GM21786 (cell line): ENCODE measurements at regions not wholly inside any gene's neighbourhood (a gene's known extent, or its start where the extent isn't known, plus 50 kb on each side); places are given as distances from the start of the nearest gene placed in this dataset.

Experiments
- ATAC-seq: cut with Tn5 transposase; IDR thresholded peaks from one replicate; pipeline ENCODE4 v1.9.1; 2021; ENCODE audit not compliant: unreplicated experiment

DNA sequence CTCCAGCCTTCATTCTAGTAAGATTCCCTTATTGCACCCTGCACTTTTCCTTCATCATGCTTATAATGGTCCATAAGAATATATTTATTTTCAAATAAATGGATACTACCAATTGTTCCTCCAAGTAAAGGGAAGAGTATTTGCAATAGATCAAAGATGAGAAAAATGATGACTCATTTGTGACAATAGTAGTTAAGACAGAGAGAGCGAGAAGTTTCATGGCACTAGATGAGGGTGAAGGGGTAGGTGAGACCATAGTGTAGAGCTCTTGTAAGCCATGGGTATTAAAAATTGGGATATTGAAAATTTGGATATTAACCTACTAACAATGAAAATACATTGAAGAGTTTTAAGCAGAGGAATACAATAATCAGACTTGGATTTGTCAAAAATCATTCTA is 404.6 kb downstream of the EFNA5 start:
- ATAC-seq, result no peak

- peak; percentile 43 for ATAC-seq
Measured at GRCh38 chr5:107265193-107265592, 405.5 kb downstream of the EFNA5 start.

GRCh38 chr5:107263387-107264018 is 407.2 kb downstream of the EFNA5 start:
- no peak for ATAC-seq

DNA sequence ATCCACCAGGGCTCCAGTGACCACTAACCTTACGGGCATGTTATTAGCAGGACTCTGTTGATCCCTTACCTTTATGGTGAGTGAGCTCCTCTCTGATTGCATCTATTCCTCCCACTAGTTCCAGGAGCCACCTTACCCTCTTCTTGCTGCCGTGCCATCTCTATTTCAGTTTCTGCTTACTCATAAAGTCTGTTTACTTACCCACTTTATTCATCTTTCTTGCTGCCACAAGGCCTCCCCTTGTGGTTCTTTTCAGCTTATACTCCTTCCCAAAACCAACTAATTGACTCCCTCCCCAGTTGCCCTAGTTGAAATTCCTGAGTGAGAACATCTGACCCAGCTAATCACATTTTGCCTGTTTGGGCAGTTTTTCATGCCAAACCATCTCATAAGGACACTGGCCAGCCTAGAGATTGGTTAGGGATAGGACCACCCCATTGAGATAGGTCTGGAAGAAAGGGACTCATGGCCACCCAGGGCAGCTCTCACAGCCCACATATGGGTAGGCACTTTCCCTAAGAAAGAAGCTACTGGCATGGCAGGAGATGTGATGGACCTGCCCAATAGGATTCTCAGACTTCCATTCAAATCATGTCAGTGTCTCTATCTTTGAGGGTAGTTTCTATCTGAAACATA is 412.7 kb downstream of the EFNA5 start:
- ATAC-seq, result peak; percentile 93

GRCh38 chr5:107254902-107255234 is 415.9 kb downstream of the EFNA5 start:
- no peak for ATAC-seq

DNA sequence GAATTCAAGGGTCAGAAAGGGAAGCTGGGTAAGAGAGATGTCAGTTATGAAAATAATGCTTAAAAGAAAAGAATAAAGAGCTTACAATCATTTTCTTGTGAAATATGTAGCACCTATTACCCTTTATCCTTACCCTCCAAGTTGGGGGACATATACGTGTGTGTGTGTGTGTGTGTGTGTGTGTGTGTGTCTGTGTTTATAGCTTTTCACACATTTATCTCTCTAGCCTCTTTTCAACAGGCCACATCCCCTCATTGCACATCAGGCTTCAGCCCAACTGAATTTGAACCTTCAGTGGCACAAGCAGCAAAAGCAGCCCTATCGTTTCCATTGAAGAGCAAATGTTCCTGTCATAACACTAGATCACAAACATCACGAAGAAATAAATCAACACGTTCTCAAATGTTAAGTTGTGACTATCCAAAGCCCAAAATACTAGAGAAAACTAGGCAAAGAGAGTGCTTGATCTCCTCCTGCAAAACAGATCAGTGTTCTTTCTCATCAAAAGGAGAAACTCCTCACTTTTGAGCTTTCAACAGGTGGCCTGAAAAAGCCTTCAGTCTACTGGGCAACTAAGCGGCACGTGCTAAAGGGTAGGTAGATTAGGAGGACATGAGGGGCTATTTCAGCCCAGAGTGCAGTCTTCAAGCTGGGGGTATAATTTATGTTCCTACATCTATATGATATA is 416.4 kb downstream of the EFNA5 start:
- ATAC-seq, result no peak

- ATAC-seq, result no peak
Measured at GRCh38 chr5:107253246-107253645, 417.5 kb downstream of the EFNA5 start.

GRCh38 chr5:107251151-107251550 is 419.6 kb downstream of the EFNA5 start:
- ATAC-seq, result no peak

DNA sequence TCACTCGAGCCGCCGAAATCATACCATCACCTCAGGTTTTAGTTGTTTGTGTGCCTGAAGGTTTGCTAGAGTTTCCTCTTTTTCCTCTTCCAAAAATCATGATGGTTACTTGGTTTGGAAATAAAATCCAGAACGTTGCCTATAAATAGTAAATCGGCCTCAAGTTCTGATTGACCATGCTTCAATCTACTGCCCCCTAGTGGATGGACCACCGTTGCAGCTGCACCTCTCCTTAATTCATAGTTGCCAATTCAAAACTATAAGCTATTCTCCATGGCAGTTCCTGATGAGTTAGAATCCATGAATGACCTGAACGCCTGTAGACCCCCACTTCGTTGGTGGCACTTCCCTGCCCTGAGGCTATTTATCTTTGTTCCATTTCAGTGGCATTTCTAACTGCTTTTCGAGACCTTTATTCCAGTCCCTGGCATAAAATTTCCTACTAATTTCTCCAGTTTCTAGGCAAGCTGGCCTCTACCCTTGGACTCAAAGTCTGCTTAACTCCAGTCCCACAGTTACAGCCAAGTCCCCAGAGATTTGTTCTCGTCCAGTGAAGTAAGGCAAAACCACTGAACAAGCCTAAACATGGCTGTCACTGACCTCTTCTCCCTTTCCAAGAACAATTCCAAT is 422.6 kb downstream of the EFNA5 start:
- peak; percentile 58 for ATAC-seq

GRCh38 chr5:107247427-107247826 is 423.3 kb downstream of the EFNA5 start:
- ATAC-seq, result no peak

- ATAC-seq, result no peak
Measured at GRCh38 chr5:107243220-107243579, 427.5 kb downstream of the EFNA5 start.

DNA sequence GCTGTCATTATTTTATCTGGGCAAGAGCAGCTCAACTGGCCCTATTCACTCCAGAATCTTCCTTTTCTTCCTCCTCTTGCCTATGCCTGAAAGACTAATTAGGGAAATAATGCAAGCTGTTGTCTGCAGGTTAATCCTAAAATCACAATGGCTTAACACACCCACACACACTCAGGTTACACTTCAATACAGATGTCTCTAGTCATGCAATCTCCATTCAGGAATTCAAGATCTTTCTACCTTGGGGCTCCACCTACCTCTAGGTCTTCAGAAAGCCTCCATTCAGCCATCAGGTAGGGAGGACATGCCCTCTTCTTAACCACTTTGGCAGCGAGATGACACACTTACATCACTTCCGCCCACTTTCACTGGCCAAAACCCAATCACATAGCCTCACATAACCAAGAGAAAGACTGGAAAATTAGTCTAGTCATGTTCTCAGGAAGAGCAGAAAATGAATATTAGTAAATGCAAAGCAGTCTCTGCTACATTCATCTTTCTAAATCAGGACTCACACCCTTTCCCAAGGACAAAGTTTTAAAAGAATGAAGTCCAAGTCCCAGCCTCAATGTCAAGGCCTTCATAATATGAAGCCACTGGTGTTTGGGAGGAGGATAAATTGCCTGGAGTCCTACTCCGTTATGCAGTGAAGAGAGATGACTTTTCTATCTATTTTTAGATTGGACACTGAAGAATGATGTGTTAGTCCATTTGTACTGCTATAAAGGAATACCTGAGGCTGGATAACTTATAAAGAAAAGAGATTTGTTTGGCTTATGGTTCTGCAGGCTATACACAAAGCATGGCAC is 428.1 kb downstream of the EFNA5 start:
- no peak for ATAC-seq

DNA sequence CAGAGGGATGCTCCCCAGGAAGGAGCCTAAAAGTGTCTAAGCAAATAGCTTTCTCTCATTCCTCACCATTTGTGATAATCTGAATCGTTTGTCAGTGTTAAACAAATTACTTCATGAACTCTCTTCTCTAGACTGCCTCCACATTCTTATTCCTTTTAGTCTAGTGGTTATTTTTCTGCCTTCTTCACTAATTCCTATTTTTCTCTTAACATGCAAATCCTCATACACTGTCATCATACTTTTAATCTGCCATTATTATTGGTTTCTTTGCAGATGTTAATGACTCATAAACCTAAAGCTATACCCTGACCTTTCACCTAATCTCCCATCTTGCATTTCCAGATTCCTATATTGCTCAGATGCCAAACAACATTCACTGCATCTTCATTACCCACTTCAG is 428.9 kb downstream of the EFNA5 start:
- no peak for ATAC-seq

DNA sequence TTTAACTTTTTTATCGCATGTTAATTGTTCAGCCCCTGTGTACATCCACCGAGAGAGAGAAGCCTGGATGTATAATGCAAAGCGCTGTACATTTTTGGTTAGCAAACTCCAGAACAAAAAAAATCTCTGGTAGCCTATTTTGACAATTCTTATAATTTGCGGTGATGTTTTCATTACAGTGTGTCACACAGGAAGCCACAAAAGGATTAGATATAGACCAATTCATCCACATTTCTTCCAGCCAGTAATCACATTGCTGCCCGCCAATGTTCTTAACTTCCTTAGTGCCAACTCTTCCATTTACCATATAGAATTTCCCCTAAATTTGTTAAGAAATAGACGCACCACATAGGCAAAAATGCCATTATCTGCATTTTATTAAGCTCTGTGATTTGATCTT is 435.6 kb downstream of the EFNA5 start:
- ATAC-seq, result no peak

- ATAC-seq, result no peak
Measured at GRCh38 chr5:107232788-107233187, 437.9 kb downstream of the EFNA5 start.

- ATAC-seq, result no peak
Measured at GRCh38 chr5:107232293-107232692, 438.4 kb downstream of the EFNA5 start.

DNA sequence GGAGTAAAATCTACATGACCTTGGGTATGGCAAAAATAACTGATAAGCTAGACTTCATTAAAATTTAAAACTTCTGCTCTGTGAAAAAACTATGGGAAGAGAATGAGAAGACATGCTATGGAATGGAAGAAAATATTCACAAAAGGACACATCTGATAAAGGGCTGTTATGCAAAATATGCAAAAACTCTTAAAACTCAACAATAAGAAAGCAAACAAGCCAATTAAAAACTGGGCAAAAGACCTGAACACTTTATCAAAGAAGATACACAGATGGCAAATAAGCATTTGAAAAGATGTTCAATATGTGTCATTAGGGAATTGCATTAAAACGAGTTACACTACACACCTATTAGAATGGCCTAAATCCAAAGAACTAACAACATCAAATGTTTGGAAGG is 439.5 kb downstream of the EFNA5 start:
- no peak for ATAC-seq

- no peak for ATAC-seq
Measured at GRCh38 chr5:107230367-107230766, 440.4 kb downstream of the EFNA5 start.

DNA sequence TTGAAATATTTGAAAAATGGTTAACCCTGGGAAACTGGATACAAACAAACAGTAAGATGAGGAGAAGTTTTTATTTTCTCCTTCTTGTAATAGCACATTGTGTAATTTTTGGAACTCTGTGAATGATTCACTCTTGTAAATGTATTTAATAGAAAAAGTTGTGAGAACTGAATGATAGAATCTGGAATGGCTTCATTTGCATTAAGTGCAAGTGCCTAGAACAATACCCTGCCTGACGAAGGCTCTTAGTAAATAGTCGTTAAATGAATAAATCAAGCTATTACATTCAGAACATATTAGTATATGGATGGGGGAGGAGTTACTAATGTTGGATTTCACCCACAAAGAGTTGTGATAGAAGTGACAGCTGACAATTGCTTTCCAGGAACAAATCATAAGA is 442.5 kb downstream of the EFNA5 start:
- no peak for ATAC-seq

DNA sequence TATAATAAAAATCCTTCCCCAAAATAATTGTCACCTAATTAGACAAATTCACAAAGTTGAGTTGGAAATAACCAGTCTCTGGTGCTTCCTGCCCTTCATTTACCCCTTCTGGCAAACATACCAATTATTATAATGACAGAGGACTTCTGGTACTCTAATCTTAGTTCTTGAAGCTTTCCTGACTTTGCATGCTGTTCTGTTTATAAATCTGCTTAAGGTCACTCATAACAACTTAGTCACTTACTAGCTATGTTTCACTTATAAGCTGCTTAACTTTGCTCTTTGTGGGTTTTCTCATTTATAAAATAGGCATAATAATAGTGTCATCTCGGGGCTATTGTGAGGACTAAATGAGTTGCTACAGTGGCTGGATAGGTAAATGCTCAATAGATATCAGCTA is 446.5 kb downstream of the EFNA5 start:
- ATAC-seq, result no peak

GRCh38 chr5:107223066-107223465 is 447.7 kb downstream of the EFNA5 start:
- ATAC-seq, result no peak
